CD14-positive monocyte (primary cell): ENCODE measurements at regions not wholly inside any gene's neighbourhood (a gene's known extent, or its start where the extent isn't known, plus 50 kb on each side); places are given as distances from the start of the nearest gene placed in this dataset.

Experiments used
- DNase-seq, 3 donors: peaks; one replicate each; pipeline ENCODE4 v3.0.0-alpha.2; 2011 to 2022
- H2AFZ ChIP-seq: 2 replicates; pipeline ENCODE4 v1.6.0; 2012; ENCODE audit warnings: mild to moderate bottlenecking, low read depth, low read length, inconsistent platforms; ENCODE audit not compliant: insufficient read depth, poor library complexity, severe bottlenecking
- H3K27ac ChIP-seq, 2 donors: 1 replicate in 1 of 2; 2 replicates in 1 of 2; pipeline ENCODE4 v1.5.1; 2012 to 2013; ENCODE audit warnings: low read length in 2 of 2, control low read depth in 1 of 2, inconsistent platforms in 1 of 2, low read depth in 1 of 2, mild to moderate bottlenecking in 1 of 2
- H3K27me3 ChIP-seq, 2 donors: one replicate each; pipeline versions ENCODE4 v1.6.0 to v1.6.1; 2011 to 2013; ENCODE audit warnings: low read length in 2 of 2; ENCODE audit not compliant: control insufficient read depth in 2 of 2, insufficient read depth in 2 of 2
- H3K36me3 ChIP-seq, 2 donors: replicated peaks in 1 of 2; 1 replicate in 1 of 2; 2 replicates in 1 of 2; pipeline versions ENCODE4 v1.5.1 to v1.6.1; 2012 to 2013; ENCODE audit warnings: low read length in 2 of 2, control low read depth in 1 of 2, inconsistent platforms in 1 of 2, mild to moderate bottlenecking in 1 of 2; ENCODE audit not compliant: insufficient read depth in 2 of 2, control insufficient read depth in 1 of 2
- H3K4me1 ChIP-seq, 2 donors: 1 replicate in 1 of 2; 2 replicates in 1 of 2; pipeline versions ENCODE4 v1.5.1 to v1.6.1; 2012 to 2013; ENCODE audit warnings: low read length in 2 of 2, control low read depth in 1 of 2, inconsistent platforms in 1 of 2, mild to moderate bottlenecking in 1 of 2, moderate library complexity in 1 of 2; ENCODE audit not compliant: insufficient read depth in 2 of 2, control insufficient read depth in 1 of 2
- H3K4me2 ChIP-seq: replicated peaks from 2 replicates; pipeline ENCODE3; 2012; ENCODE audit warnings: low read length, moderate library complexity, mild to moderate bottlenecking; ENCODE audit not compliant: poor library complexity, severe bottlenecking; ENCODE audit errors: extremely low read depth
- H3K4me3 ChIP-seq, 3 experiments: fragments of 200-600 bp in 1 of 3; sonication (generic) in 1 of 3; replicated peaks in 1 of 3; 1 replicate in 2 of 3; 2 replicates in 1 of 3; pipeline ENCODE4 v1.5.1; 2011 to 2013; ENCODE audit warnings: low read length in 3 of 3, mild to moderate bottlenecking in 3 of 3, control low read depth in 2 of 3, low read depth in 2 of 3, inconsistent platforms in 1 of 3, moderate library complexity in 1 of 3
- H3K79me2 ChIP-seq: 2 replicates; pipeline ENCODE4 v1.6.0; 2012; ENCODE audit warnings: mild to moderate bottlenecking, control low read depth, inconsistent platforms, low read length, moderate library complexity; ENCODE audit not compliant: insufficient read depth
- H3K9ac ChIP-seq: 2 replicates; pipeline ENCODE4 v1.6.0; 2017; ENCODE audit warnings: low read length, mild to moderate bottlenecking; ENCODE audit not compliant: insufficient read depth, poor library complexity, severe bottlenecking
- H3K9me3 ChIP-seq, 2 donors: replicated peaks in 1 of 2; 1 replicate in 1 of 2; 2 replicates in 1 of 2; pipeline versions ENCODE4 v1.5.1 to v1.6.1; 2012 to 2013; ENCODE audit warnings: low read length in 2 of 2, control low read depth in 1 of 2; ENCODE audit not compliant: control insufficient read depth in 1 of 2, insufficient read depth in 1 of 2
- H4K20me1 ChIP-seq: 2 replicates; pipeline ENCODE4 v1.6.0; 2012; ENCODE audit warnings: mild to moderate bottlenecking, low read length, control low read depth, moderate library complexity; ENCODE audit not compliant: insufficient read depth
- H3K27ac Mint-ChIP-seq, 7 donors: one replicate each; pipeline ENCODE4 v1.8.0; 2020; ENCODE audit warnings: mild to moderate bottlenecking in 7 of 7, mixed read lengths in 7 of 7, moderate library complexity in 6 of 7, inconsistent platforms in 2 of 7
- H3K27me3 Mint-ChIP-seq, 3 donors: one replicate each; pipeline ENCODE4 v1.8.0; 2021 to 2022; ENCODE audit warnings: low read depth in 3 of 3, mild to moderate bottlenecking in 3 of 3, mixed read lengths in 3 of 3, moderate library complexity in 3 of 3, inconsistent platforms in 1 of 3
- H3K36me3 Mint-ChIP-seq, 2 donors: one replicate each; pipeline ENCODE4 v1.8.0; 2020; ENCODE audit warnings: mixed read lengths in 2 of 2, inconsistent platforms in 1 of 2, mild to moderate bottlenecking in 1 of 2
- H3K4me1 Mint-ChIP-seq: one replicate; pipeline ENCODE4 v1.8.0; 2020; ENCODE audit warnings: mild to moderate bottlenecking, mixed read lengths
- H3K4me3 Mint-ChIP-seq, 2 donors: one replicate each; pipeline ENCODE4 v1.8.0; 2020; ENCODE audit warnings: mild to moderate bottlenecking in 2 of 2, mixed read lengths in 2 of 2, moderate library complexity in 1 of 2
- H3K9me3 Mint-ChIP-seq, 7 donors: one replicate each; pipeline ENCODE4 v1.8.0; 2020 to 2022; ENCODE audit warnings: mixed read lengths in 7 of 7, mild to moderate bottlenecking in 6 of 7, moderate library complexity in 6 of 7, inconsistent platforms in 2 of 7
- whole genome bisulfite sequencing: methylation state at CpG from one replicate; pipeline ENCODE4 v1.1.5; 2013; ENCODE audit warnings: missing lambda C conversion rate; ENCODE audit not compliant: insufficient coverage; 5-methylcytosine and 5-hydroxymethylcytosine counted together
- intact Hi-C, 2 donors: fragments of 100-400 bp; cut with micrococcal nuclease; formaldehyde crosslinking; loops; one replicate each; pipeline versions ENCODE4 v1.15.0 to v1.15.1; 2023
- TF ChIP-seq, protein P1 (sequence below): fragments of 200-600 bp; IDR thresholded peaks from one replicate; pipeline ENCODE4 v1.8.0; 2022; ENCODE audit warnings: antibody characterized with exemption, mild to moderate bottlenecking

GRCh38 chrX:139141370-139141769 lies 389.2 kb upstream of the F9 start:
- Histone ChIP-seq H3K27ac (no peak overlapping the region), H3K4me3 (no peak overlapping the region), H3K27me3 (no peaks in the 10 kb centered on the region), H3K79me2 (no peaks in the 10 kb centered on the region), H3K9me3 (no peaks in the 10 kb centered on the region), H3K36me3 (no peaks in the 10 kb centered on the region), H4K20me1 (no peaks in the 10 kb centered on the region), H3K9ac (no peak overlapping the region), H3K4me1 (no peaks in the 10 kb centered on the region), H3K4me2 (no peak overlapping the region), H2AFZ (no peak overlapping the region)
- Mint-ChIP-seq H3K27ac (no peak overlapping the region), H3K4me3 (no peak overlapping the region), H3K36me3 (no peaks in the 10 kb centered on the region), H3K27me3 (peaks cover 0 to 3% (median 3%) of the 10 kb centered on the region in 3 donors), H3K9me3 (peaks cover 0 to 4% (median 0%) of the 10 kb centered on the region in 7 donors), H3K4me1 (no peaks in the 10 kb centered on the region)
- WGBS = no CpG with 5 or more reads among the region's 3 CpGs
- DNase-seq = no peak
- TF ChIP-seq, protein P1, sequence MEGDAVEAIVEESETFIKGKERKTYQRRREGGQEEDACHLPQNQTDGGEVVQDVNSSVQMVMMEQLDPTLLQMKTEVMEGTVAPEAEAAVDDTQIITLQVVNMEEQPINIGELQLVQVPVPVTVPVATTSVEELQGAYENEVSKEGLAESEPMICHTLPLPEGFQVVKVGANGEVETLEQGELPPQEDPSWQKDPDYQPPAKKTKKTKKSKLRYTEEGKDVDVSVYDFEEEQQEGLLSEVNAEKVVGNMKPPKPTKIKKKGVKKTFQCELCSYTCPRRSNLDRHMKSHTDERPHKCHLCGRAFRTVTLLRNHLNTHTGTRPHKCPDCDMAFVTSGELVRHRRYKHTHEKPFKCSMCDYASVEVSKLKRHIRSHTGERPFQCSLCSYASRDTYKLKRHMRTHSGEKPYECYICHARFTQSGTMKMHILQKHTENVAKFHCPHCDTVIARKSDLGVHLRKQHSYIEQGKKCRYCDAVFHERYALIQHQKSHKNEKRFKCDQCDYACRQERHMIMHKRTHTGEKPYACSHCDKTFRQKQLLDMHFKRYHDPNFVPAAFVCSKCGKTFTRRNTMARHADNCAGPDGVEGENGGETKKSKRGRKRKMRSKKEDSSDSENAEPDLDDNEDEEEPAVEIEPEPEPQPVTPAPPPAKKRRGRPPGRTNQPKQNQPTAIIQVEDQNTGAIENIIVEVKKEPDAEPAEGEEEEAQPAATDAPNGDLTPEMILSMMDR = no peak
- intact Hi-C loops = no loop called here

- H3K4me1 ChIP-seq = no peaks in the 10 kb centered on the region
- H3K27me3 Mint-ChIP-seq = peaks cover 1 to 2% (median 2%) of the 10 kb centered on the region in 3 donors
- DNase-seq = no peak
- H3K36me3 Mint-ChIP-seq = no peaks in the 10 kb centered on the region
- no peaks in the 10 kb centered on the region for H4K20me1 ChIP-seq
- no CpG with 5 or more reads among the region's 5 CpGs for WGBS
- no peaks in the 10 kb centered on the region for H3K27me3 ChIP-seq
- no peak overlapping the region for H3K9ac ChIP-seq
- H2AFZ ChIP-seq = no peak overlapping the region
- no peaks in the 10 kb centered on the region for H3K9me3 ChIP-seq
- no peak overlapping the region for H3K27ac ChIP-seq
- no peak overlapping the region for H3K4me3 ChIP-seq
- intact Hi-C loops = no loop called here
- TF ChIP-seq, protein P1 = no peak
- no peaks in the 10 kb centered on the region for H3K36me3 ChIP-seq
- H3K9me3 Mint-ChIP-seq = peaks cover 0 to 2% (median 0%) of the 10 kb centered on the region in 7 donors
- H3K27ac Mint-ChIP-seq = no peak overlapping the region
- H3K4me1 Mint-ChIP-seq = no peaks in the 10 kb centered on the region
- no peak overlapping the region for H3K4me2 ChIP-seq
- no peaks in the 10 kb centered on the region for H3K79me2 ChIP-seq
- no peak overlapping the region for H3K4me3 Mint-ChIP-seq
Observed at GRCh38 chrX:139134316-139134715, 396.2 kb upstream of the F9 start.
